Brain pericyte (primary cell): ENCODE measurements at regions not wholly inside any gene's neighbourhood (a gene's known extent, or its start where the extent isn't known, plus 50 kb on each side); places are given as distances from the start of the nearest gene placed in this dataset.
"Not testable (repeated sequence)": the region's sequence is repeated elsewhere in the genome, so short reads cannot be mapped to it uniquely, and the experiment has no call there.

Source experiments
- DNase-seq: peaks from one replicate; pipeline ENCODE4 v3.0.0-alpha.2; 2012; ENCODE audit warnings: low read depth, low spot score

GRCh38 chr2:117190856-117191559, 623.5 kb upstream of the DDX18 start:
- DNase-seq = no peak

- DNase-seq = no peak
Measured at GRCh38 chr2:117195381-117195780, 619.1 kb upstream of the DDX18 start.

GRCh38 chr2:117199511-117199910, 615.0 kb upstream of the DDX18 start:
- DNase-seq = no peak

- DNase-seq = no peak
Measured at GRCh38 chr2:117212562-117212961, 601.9 kb upstream of the DDX18 start.

- DNase-seq = no peak
Measured at GRCh38 chr2:117217145-117217544, 597.3 kb upstream of the DDX18 start.

- DNase-seq = no peak
Measured at GRCh38 chr2:117222809-117223208, 591.7 kb upstream of the DDX18 start.

- DNase-seq = no peak
Measured at GRCh38 chr2:117232305-117232704, 582.2 kb upstream of the DDX18 start.

GRCh38 chr2:117257362-117257761, 557.1 kb upstream of the DDX18 start:
- DNase-seq = no peak

GRCh38 chr2:117269574-117269973, 544.9 kb upstream of the DDX18 start:
- DNase-seq = no peak

GRCh38 chr2:117271631-117272030, 542.9 kb upstream of the DDX18 start:
- no peak for DNase-seq

- DNase-seq = no peak
Measured at GRCh38 chr2:117273009-117273671, 541.4 kb upstream of the DDX18 start.

GRCh38 chr2:117293012-117293411, 521.5 kb upstream of the DDX18 start:
- DNase-seq = no peak

GRCh38 chr2:117299451-117299850, 515.0 kb upstream of the DDX18 start:
- no peak for DNase-seq

GRCh38 chr2:117308861-117309770, 505.4 kb upstream of the DDX18 start:
- DNase-seq = peak; percentile 4

GRCh38 chr2:117321816-117322215, 492.7 kb upstream of the DDX18 start:
- no peak for DNase-seq

- no peak for DNase-seq
Measured at GRCh38 chr2:117323331-117323730, 491.2 kb upstream of the DDX18 start.

GRCh38 chr2:117330641-117331040, 483.9 kb upstream of the DDX18 start:
- DNase-seq = no peak

- DNase-seq = no peak
Measured at GRCh38 chr2:117335967-117336366, 478.5 kb upstream of the DDX18 start.

- DNase-seq = no peak
Measured at GRCh38 chr2:117336496-117336895, 478.0 kb upstream of the DDX18 start.

GRCh38 chr2:117337981-117338380, 476.5 kb upstream of the DDX18 start:
- not testable (repeated sequence) for DNase-seq

GRCh38 chr2:117339980-117340379, 474.5 kb upstream of the DDX18 start:
- no peak for DNase-seq

GRCh38 chr2:117341690-117342089, 472.8 kb upstream of the DDX18 start:
- DNase-seq = no peak
